ENCODE measurements at regions not wholly inside any gene's neighbourhood (a gene's known extent, or its start where the extent isn't known, plus 50 kb on each side); places are given as distances from the start of the nearest gene placed in this dataset.

- no peak for TF ChIP-seq CTCF (IDR thresholded peaks at IDR 0.05; ENCODE audit: unreplicated experiment)
- peaks cover 37% of the 10 kb centered on the region for H3K4me1 Mint-ChIP-seq
- no peak for DNase-seq (ENCODE audit: low spot score in 2 of 2, unreplicated experiment in 2 of 2)
- H3K9me3 Mint-ChIP-seq: no peaks in the 10 kb centered on the region
- no peak overlapping the region for H3K4me3 Mint-ChIP-seq
- peak overlapping the region; percentile 84 for H3K27ac Mint-ChIP-seq
- no peaks in the 10 kb centered on the region for H3K27me3 Mint-ChIP-seq (ENCODE audit: low read depth)
- no peaks in the 10 kb centered on the region for H3K36me3 Mint-ChIP-seq
Observed at GRCh38 chr10:4081685-4082111, 296.7 kb upstream of the KLF6 start.

GRCh38 chr10:4080225-4080805, 295.3 kb upstream of the KLF6 start:
- H3K9me3 Mint-ChIP-seq: peaks cover 6% of the 10 kb centered on the region
- no peak for TF ChIP-seq CTCF (IDR thresholded peaks at IDR 0.05; ENCODE audit: unreplicated experiment)
- peaks cover 27% of the 10 kb centered on the region for H3K4me1 Mint-ChIP-seq
- H3K27me3 Mint-ChIP-seq (ENCODE audit: low read depth): no peaks in the 10 kb centered on the region
- H3K27ac Mint-ChIP-seq: peak overlapping the region; percentile 4
- no peak overlapping the region for H3K4me3 Mint-ChIP-seq
- DNase-seq (ENCODE audit: low spot score in 2 of 2, unreplicated experiment in 2 of 2): no peak
- H3K36me3 Mint-ChIP-seq: no peaks in the 10 kb centered on the region

GRCh38 chr10:4079803-4080202, 294.8 kb upstream of the KLF6 start:
- Mint-ChIP-seq H3K4me1 (peaks cover 27% of the 10 kb centered on the region), H3K4me3 (no peak overlapping the region), H3K27ac (no peak overlapping the region), H3K27me3 (ENCODE audit: low read depth) (no peaks in the 10 kb centered on the region), H3K9me3 (peaks cover 8% of the 10 kb centered on the region), H3K36me3 (no peaks in the 10 kb centered on the region)
- TF ChIP-seq CTCF (IDR thresholded peaks at IDR 0.05; ENCODE audit: unreplicated experiment): no peak
- no peak for DNase-seq (ENCODE audit: low spot score in 2 of 2, unreplicated experiment in 2 of 2)

GRCh38 chr10:4077804-4078203, 292.8 kb upstream of the KLF6 start:
- no peak for TF ChIP-seq CTCF (IDR thresholded peaks at IDR 0.05; ENCODE audit: unreplicated experiment)
- Mint-ChIP-seq H3K4me1 (peaks cover 17% of the 10 kb centered on the region), H3K36me3 (no peaks in the 10 kb centered on the region), H3K9me3 (peaks cover 8% of the 10 kb centered on the region), H3K27me3 (ENCODE audit: low read depth) (no peaks in the 10 kb centered on the region), H3K4me3 (no peak overlapping the region), H3K27ac (peak overlapping the region; percentile 8)
- DNase-seq (ENCODE audit: low spot score in 2 of 2, unreplicated experiment in 2 of 2): no peak

GRCh38 chr10:4076983-4077382, 292.0 kb upstream of the KLF6 start:
- Mint-ChIP-seq H3K9me3 (peaks cover 8% of the 10 kb centered on the region), H3K27ac (no peak overlapping the region), H3K27me3 (ENCODE audit: low read depth) (no peaks in the 10 kb centered on the region), H3K36me3 (no peaks in the 10 kb centered on the region), H3K4me1 (peaks cover 12% of the 10 kb centered on the region), H3K4me3 (no peak overlapping the region)
- DNase-seq (ENCODE audit: low spot score in 2 of 2, unreplicated experiment in 2 of 2): no peak
- TF ChIP-seq CTCF (IDR thresholded peaks at IDR 0.05; ENCODE audit: unreplicated experiment): no peak

GRCh38 chr10:4075443-4075842, 290.4 kb upstream of the KLF6 start:
- H3K27ac Mint-ChIP-seq: no peak overlapping the region

More at GRCh38 chr10:4075443-4075842, 290.4 kb upstream of the KLF6 start:
- peaks cover 5% of the 10 kb centered on the region for H3K4me1 Mint-ChIP-seq
- no peak for DNase-seq (ENCODE audit: low spot score in 2 of 2, unreplicated experiment in 2 of 2)
- no peaks in the 10 kb centered on the region for H3K36me3 Mint-ChIP-seq
- no peak overlapping the region for H3K4me3 Mint-ChIP-seq
- no peaks in the 10 kb centered on the region for H3K27me3 Mint-ChIP-seq (ENCODE audit: low read depth)
- H3K9me3 Mint-ChIP-seq: peaks cover 8% of the 10 kb centered on the region
- TF ChIP-seq CTCF (IDR thresholded peaks at IDR 0.05; ENCODE audit: unreplicated experiment): no peak
